Prostate gland (tissue), 2 donors: ENCODE measurements at regions not wholly inside any gene's neighbourhood (a gene's known extent, or its start where the extent isn't known, plus 50 kb on each side); places are given as distances from the start of the nearest gene placed in this dataset.

Experiments used
- DNase-seq: peaks from one replicate; pipeline ENCODE4 v3.0.0-alpha.2; 2019; ENCODE audit warnings: low spot score
- H3K27ac ChIP-seq, 2 donors: fragments of 200-600 bp; sonication (generic); 2 replicates each; pipeline ENCODE4 v1.5.1; 2017 to 2019
- H3K27me3 ChIP-seq: fragments of 200-600 bp; sonication (generic); replicated peaks from 2 replicates; pipeline ENCODE4 v1.5.1; 2019; ENCODE audit not compliant: insufficient read depth
- H3K36me3 ChIP-seq, 2 donors: fragments of 200-600 bp; sonication (generic); 1 replicate in 1 of 2; 2 replicates in 1 of 2; pipeline versions ENCODE4 v1.5.1 to v1.8.1; 2017 to 2019
- H3K4me1 ChIP-seq: fragments of 200-600 bp; sonication (generic); replicated peaks from 2 replicates; pipeline ENCODE4 v1.5.1; 2019
- H3K4me3 ChIP-seq, 2 donors: fragments of 200-600 bp; sonication (generic); 2 replicates each; pipeline ENCODE4 v1.5.1; 2017 to 2019
- H3K9me3 ChIP-seq: fragments of 200-600 bp; sonication (generic); 2 replicates; pipeline ENCODE4 v1.5.1; 2017
- POLR2A ChIP-seq: fragments of 450-650 bp; IDR thresholded peaks from one replicate; pipeline ENCODE4 v1.6.1; 2016; ENCODE audit warnings: antibody characterized with exemption, mild to moderate bottlenecking
- POLR2AphosphoS5 ChIP-seq: sonication (generic); formaldehyde crosslinking; IDR thresholded peaks from one replicate; pipeline ENCODE4 v1.6.1; 2017; ENCODE audit warnings: antibody characterized with exemption
- WGBS: methylation state at CpG from one replicate; pipeline ENCODE4 v1.1.5; 2018; 5-methylcytosine and 5-hydroxymethylcytosine counted together
- intact Hi-C: fragments of 100-400 bp; cut with DNase I; formaldehyde crosslinking; loops from one replicate; pipeline ENCODE4 v1.14.2; 2022
- TF ChIP-seq, protein P1 (sequence below), 4 experiments: fragments of 200-600 bp in 2 of 4; fragments of 450-650 bp in 2 of 4; sonication (generic) in 2 of 4; IDR thresholded peaks; 1 replicate in 3 of 4; 2 replicates in 1 of 4; pipeline ENCODE4 v1.5.1; 2016 to 2019; ENCODE audit warnings: antibody characterized with exemption in 4 of 4, mild to moderate bottlenecking in 2 of 4, moderate library complexity in 2 of 4

DNA sequence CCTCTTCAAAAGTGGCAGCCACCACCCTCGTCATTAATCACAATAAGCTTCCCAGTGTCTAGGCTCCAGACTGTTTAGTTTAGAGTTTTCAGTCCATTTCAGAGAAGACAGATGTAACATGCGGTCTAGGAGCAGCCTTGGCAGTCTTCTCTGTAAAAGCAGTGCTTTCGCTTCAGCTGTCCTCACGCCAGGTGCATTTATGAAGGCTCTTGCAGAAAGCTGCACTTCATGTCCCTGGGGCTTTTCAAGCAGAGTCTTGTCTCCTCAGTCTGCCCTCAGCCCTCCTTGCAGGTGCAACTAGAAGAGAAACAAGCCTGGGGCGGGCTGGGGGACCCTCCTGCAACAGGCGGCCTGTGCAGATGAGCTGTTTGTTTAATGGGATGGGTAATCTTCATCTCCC, 281.9 kb downstream of the DRD1 start:
- H3K4me3 ChIP-seq = no peak overlapping the region
- no peaks in the 10 kb centered on the region for H3K27me3 ChIP-seq
- intact Hi-C loops = no loop called here
- H3K9me3 ChIP-seq = no peaks in the 10 kb centered on the region
- no peak overlapping the region for H3K27ac ChIP-seq
- H3K36me3 ChIP-seq = no peaks in the 10 kb centered on the region
- 48% methylated on average over 6 of the region's 6 CpGs for WGBS
- no peak for DNase-seq
- TF ChIP-seq, protein P1, sequence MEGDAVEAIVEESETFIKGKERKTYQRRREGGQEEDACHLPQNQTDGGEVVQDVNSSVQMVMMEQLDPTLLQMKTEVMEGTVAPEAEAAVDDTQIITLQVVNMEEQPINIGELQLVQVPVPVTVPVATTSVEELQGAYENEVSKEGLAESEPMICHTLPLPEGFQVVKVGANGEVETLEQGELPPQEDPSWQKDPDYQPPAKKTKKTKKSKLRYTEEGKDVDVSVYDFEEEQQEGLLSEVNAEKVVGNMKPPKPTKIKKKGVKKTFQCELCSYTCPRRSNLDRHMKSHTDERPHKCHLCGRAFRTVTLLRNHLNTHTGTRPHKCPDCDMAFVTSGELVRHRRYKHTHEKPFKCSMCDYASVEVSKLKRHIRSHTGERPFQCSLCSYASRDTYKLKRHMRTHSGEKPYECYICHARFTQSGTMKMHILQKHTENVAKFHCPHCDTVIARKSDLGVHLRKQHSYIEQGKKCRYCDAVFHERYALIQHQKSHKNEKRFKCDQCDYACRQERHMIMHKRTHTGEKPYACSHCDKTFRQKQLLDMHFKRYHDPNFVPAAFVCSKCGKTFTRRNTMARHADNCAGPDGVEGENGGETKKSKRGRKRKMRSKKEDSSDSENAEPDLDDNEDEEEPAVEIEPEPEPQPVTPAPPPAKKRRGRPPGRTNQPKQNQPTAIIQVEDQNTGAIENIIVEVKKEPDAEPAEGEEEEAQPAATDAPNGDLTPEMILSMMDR (IDR thresholded peaks at IDR 0.05) = no peak
- TF ChIP-seq POLR2A = no peak
- TF ChIP-seq POLR2AphosphoS5 = no peak
- no peaks in the 10 kb centered on the region for H3K4me1 ChIP-seq

DNA sequence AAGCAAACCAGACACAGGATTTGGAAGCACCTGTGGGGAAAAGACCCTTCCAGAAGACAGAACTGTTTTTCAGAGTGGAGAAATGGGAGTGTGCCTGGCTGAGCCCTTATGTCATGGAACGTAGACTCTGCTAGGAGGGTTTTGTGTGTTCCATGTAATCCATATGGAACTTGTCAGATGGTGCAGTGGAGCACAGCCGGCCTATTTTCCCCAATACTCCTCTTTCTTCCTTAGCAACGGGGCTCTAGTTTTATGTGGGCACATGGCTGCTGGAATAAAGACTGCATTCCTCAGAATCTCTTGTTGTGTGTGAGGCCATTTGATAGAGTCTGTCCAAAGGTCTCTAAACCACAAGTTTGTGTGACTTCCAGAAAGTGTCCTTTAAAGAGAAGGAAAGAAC, 284.0 kb downstream of the DRD1 start:
- H3K4me3 ChIP-seq = no peak overlapping the region
- intact Hi-C loops = no loop called here
- TF ChIP-seq POLR2AphosphoS5 (no peak), POLR2A (no peak)
- TF ChIP-seq, protein P1 (IDR thresholded peaks at IDR 0.05) = no peak
- no peaks in the 10 kb centered on the region for H3K4me1 ChIP-seq
- no peaks in the 10 kb centered on the region for H3K27me3 ChIP-seq
- H3K9me3 ChIP-seq = no peaks in the 10 kb centered on the region
- no peaks in the 10 kb centered on the region for H3K36me3 ChIP-seq
- DNase-seq = no peak
- 58% methylated on average over 3 of the region's 3 CpGs for WGBS
- no peak overlapping the region for H3K27ac ChIP-seq

DNA sequence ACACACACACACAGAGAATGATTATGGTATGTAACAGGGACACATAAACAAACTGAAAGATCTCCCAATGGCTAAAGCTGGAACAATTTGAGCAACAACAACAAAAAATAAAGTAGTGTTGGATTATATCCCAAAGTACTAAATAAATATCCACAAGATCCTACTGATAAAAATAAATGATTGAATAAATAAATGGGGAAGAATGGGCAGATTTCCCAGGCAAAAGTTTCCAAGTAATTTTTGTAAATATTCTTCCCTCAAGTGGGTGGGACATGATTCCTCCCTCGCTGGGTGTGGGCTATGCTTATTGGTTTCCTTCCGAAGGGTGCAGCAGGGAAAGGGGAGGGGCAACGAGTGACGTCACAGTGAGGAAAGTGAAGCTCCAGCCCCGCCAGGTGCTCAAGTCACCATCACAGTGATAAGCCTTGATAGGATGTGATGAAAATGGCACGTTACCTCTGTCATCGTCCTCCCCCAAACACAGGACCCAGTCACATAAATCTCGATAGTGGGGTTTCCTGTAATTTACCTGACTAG, 295.3 kb downstream of the DRD1 start:
- Histone ChIP-seq H3K4me3 (no peak overlapping the region), H3K27ac (no peak overlapping the region), H3K36me3 (no peaks in the 10 kb centered on the region), H3K9me3 (no peaks in the 10 kb centered on the region), H3K4me1 (no peaks in the 10 kb centered on the region), H3K27me3 (no peaks in the 10 kb centered on the region)
- no peak for TF ChIP-seq POLR2AphosphoS5
- TF ChIP-seq, protein P1 (IDR thresholded peaks at IDR 0.05) = no peak
- no peak for TF ChIP-seq POLR2A
- intact Hi-C loops = no loop called here
- no peak for DNase-seq
- WGBS = 76% methylated on average over 8 of the region's 8 CpGs

DNA sequence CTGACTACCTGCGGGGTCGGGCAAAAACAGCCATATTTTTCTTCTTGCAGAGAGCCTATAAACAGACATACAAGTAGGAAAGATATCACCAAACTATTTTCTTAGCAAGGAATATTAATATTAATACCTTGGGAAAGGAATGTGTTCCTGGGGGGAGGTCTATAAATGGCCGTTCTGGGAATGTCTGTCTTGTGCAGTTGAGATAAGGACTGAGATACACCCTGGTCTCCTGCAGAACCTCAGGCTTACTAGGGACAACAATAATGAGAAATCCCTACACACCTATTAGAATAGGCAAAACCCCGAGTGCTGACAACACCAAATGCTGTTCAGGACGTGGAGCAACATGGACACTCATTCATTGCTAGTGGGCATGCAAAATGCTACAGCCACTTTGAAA, 297.2 kb downstream of the DRD1 start:
- Histone ChIP-seq H3K36me3 (no peaks in the 10 kb centered on the region), H3K4me3 (no peak overlapping the region), H3K27ac (no peak overlapping the region), H3K9me3 (no peaks in the 10 kb centered on the region), H3K27me3 (no peaks in the 10 kb centered on the region), H3K4me1 (no peaks in the 10 kb centered on the region)
- TF ChIP-seq, protein P1 (IDR thresholded peaks at IDR 0.05) = no peak
- TF ChIP-seq POLR2A = no peak
- no peak for TF ChIP-seq POLR2AphosphoS5
- intact Hi-C loops = no loop called here
- DNase-seq = no peak
- 90% methylated on average over 5 of the region's 5 CpGs for WGBS

DNA sequence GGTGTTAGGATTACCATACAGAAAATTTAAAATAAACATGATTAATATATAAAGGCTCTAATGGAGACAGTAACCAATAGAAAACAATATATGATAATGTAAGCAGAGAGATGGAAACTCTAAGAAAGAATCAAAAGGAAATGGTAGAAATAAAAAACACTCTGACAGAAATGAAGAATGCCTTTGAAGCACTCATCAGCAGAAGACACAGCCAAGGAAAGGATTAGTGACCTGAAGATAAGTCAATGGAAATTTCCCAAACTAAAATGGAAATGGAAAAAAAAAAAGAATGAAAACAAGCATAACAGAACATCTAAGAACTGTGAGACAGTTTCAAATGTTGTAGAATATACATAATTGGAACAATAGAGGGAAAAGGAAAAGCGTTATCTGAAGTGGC, 302.6 kb downstream of the DRD1 start:
- TF ChIP-seq POLR2AphosphoS5 (no peak), POLR2A (no peak)
- TF ChIP-seq, protein P1 (IDR thresholded peaks at IDR 0.05) = no peak
- no peak overlapping the region for H3K4me3 ChIP-seq
- intact Hi-C loops = no loop called here
- 89% methylated on average over 1 of the region's 1 CpG for WGBS
- no peaks in the 10 kb centered on the region for H3K4me1 ChIP-seq
- no peaks in the 10 kb centered on the region for H3K27me3 ChIP-seq
- no peaks in the 10 kb centered on the region for H3K9me3 ChIP-seq
- no peaks in the 10 kb centered on the region for H3K36me3 ChIP-seq
- no peak for DNase-seq
- H3K27ac ChIP-seq = no peak overlapping the region
